NCI-H345 treated with DMSO at 0.1 percent for 48 hours (cell line): ENCODE measurements at regions not wholly inside any gene's neighbourhood (a gene's known extent, or its start where the extent isn't known, plus 50 kb on each side); places are given as distances from the start of the nearest gene placed in this dataset.
A peak's percentile ranks its signal among the peaks of the same experiment; 100 is the strongest.
"Not testable (repeated sequence)": the region's sequence is repeated elsewhere in the genome, so short reads cannot be mapped to it uniquely, and the experiment has no call there.

ENCODE experiments used
- DNase-seq: peaks from one replicate; lab custom pipeline; 2025; ENCODE audit not compliant: unreplicated experiment; lab: John Stamatoyannopoulos, UW

- no peak for DNase-seq
These were observed 67.0 kb downstream of the CHCHD4 start for GRCh38 chr3:14057701-14058100.

- DNase-seq: no peak
These were observed 76.8 kb downstream of the CHCHD4 start for GRCh38 chr3:14047841-14048240.

DNA sequence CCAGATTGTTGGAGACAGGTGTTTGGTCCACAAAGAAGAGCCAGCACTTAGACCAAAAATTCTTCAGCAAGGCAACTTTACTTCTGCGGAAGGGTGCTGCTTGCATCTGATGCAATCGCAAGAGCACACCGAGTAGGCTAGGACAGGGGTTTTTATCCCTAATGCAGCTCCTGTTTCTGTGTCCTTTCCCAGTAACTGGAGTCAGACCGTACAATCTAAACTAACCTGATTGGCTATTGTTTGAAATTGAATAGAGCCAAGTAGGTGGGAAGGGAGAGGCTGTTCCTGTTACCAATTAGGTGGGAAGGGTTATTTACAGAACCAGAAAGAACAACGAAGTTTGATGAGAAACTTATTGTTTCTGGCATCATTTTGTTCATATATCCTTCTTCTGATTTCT is 77.6 kb downstream of the CHCHD4 start:
- no peak for DNase-seq

- DNase-seq: no peak
These were observed 82.0 kb downstream of the CHCHD4 start for GRCh38 chr3:14042680-14043079.

DNA sequence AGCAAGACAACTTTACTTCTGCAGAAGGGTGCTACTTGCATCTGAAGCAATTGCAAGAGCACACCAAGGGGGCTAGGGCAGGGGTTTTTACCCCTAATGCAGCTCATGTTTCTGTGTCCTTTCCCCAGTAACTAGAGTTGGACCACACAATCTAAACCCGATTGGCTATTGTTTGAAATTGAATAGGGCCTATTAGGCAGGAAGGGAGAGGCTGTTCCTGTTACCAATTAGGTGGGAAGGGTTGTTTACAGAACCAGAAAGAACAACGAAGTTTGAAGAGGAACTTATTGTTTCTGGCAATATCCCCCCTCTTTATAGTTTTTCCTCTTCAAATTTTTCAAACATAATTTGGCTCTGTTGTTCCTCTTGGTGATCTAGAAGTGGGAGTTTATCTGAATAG is 85.5 kb downstream of the CHCHD4 start:
- DNase-seq: no peak

GRCh38 chr3:14037211-14037610 is 87.5 kb downstream of the CHCHD4 start:
- DNase-seq: no peak

DNA sequence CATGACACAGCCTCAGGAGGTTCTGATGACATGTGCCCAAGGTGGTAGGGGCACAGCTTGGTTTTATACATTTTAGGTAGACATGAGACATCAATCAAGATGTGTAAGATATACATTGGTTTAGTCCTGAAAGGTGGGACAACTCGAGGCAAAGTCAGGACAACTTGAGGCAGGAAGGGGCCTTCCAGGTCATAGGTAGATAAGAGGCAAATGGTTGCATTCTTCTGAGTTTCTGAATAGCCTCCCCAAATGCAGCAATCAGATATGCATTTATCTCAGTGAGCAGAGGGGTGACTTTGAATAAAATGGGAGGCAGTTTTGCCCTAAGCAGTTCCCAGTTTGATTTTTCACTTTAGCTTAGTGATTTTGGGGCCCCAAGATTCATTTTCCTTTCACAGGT is 91.6 kb downstream of the CHCHD4 start:
- DNase-seq: no peak

DNA sequence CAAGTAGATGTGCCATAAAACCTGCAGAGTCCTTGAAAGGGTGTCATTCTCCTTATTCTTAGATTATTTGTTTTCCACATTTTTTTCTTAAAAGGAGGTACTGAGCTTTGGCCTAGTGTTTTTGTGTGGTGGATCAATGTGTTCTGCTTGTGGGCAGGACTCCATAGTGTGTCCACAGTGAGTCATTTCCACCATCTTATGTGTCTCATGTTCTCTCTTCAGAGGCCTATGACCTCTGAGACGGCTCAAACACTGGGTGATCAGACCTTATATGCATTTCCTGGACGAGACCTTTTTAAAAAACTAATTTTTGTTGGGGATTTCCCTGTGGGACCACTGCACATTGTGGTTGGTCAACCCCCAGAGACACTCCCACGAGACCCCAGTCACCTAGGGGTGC is 93.4 kb downstream of the CHCHD4 start:
- DNase-seq: no peak

GRCh38 chr3:14029390-14029995 is 95.2 kb downstream of the CHCHD4 start:
- not testable (repeated sequence) for DNase-seq

DNA sequence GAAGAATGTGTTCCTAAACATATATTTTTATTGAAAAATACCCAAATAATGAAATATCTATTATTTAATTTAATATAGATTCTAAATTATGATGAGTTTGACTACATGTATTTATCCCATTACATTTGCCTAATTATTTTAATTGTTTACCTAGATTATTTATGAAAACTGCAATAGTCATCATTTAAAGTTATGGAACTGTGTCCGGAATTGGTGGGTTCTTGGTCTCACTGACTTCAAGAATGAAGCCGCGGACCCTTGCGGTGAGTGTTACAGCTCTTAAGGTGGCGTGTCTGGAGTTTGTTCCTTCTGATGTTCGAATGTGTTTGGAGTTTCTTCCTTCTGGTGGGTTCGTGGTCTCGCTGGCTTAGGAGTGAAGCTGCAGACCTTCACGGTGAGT is 96.5 kb downstream of the CHCHD4 start:
- DNase-seq: not testable (repeated sequence)

DNA sequence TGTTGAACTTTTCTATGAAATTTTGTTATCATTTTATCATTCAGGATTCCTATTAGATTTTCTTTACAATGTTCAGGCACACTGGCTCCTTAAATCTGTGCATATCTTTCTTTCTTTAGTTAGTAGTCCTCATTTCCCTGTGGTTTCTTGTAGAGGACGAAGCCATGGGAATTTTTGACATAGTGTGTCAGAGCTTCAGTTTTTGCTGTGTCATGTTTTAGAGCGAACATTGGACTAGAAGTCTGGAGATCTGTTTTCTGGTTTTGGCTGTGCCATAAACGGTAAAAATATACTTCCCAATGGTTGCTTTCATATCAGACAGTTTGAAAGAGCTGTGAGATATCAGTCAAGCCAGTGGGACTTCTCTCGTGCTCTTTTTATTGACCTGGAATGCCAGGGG is 105.2 kb downstream of the CHCHD4 start:
- no peak for DNase-seq

- DNase-seq: peak; percentile 25
These were observed 107.7 kb downstream of the CHCHD4 start for GRCh38 chr3:14016900-14017475.

DNA sequence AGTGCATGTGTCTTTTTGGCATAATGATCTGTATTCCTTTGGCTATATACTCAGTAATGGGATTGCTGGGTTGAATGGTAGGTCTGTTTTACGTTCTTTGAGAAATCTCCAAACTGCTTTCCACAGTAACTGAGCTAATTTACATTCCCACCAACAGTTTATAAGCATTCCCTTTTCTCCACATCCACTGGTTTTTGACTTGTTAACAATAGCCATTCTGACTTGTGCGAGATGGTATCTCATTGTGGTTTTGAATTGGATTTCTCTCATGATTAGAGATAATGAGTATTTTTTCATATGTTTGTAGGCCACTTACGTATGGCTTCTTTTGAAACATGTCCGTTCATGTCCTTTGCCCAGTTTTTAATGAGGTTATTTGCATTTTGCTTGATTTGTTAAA is 117.7 kb downstream of the CHCHD4 start:
- DNase-seq: no peak

DNA sequence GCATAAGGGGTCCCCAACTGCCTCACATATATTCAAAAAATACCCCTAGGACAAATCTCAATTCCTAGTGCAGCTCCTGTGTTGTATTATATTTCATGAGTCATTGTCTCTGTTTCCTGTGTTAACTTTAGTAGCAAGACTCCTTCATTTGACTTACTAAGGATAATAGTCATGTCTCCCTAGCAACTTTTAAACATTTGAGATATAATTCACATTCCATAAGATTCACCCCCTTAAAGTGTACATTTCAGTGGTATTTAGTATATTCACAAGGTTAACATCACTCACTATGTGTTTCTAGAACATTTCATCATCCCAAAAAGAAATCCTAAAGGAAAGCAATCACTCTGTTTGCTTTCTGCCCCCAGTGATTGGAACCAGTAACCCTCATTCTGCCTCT is 121.3 kb upstream of the WNT7A start:
- DNase-seq: no peak

DNA sequence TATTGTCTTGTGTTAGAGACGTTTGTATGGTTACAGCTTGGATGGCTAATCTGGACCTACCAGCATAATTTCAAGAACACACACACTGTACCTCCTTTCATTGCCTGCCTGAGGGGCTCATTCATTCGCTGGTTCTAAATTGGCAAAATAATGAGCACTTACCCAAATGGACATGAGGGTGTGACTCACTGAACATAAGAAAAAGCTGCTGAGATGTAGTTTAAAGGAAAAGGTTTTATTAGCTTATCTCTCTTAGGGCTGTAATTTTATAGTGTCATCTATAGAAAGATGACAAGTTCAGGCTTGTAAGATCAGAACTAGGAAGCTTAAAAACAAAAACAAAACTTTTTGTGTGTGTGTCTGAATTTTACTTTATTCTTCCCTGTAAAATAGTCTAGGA is 120.7 kb upstream of the WNT7A start:
- no peak for DNase-seq

- no peak for DNase-seq
These were observed 119.0 kb upstream of the WNT7A start for GRCh38 chr3:13998831-13999230.

- not testable (repeated sequence) for DNase-seq
These were observed 115.3 kb upstream of the WNT7A start for GRCh38 chr3:13995216-13995615.

- DNase-seq: not testable (repeated sequence)
These were observed 109.1 kb upstream of the WNT7A start for GRCh38 chr3:13988925-13989324.

DNA sequence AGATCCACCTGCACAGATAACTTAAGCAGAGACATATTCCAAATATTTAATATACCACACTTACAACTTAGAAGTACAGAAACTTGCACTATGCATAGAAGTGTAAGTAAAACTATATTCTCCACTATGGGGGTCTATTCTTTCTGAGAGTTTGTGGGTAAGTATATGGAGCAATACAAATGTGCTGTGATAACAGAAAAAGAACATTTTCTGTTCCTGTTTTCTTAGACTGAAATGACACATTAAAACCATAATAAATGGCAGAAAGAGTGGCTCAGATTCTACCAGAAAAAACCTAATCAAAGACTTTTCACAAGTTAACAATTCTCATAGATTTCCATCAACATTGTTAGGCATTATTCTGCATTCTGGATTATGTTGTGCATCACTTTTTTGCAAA is 96.6 kb upstream of the WNT7A start:
- no peak for DNase-seq

DNA sequence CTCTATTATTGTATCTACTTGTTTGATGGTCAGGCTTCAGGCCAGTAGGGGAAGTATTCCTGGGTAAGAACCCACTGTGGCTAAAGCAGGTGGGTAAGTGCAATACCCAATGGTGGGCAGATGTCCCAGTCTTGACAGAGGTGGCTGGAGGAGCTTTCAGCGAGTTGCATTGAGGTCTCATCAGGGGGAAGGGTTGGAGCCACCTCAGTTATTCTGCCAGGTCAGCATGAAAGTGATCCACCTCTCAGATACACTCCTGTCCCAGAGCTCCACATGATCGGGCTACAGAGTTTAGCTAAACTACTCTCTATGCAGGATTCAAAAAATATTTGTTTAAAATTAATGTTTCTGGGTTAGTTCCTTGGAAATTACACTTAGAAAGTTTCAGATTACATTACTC is 95.8 kb upstream of the WNT7A start:
- DNase-seq: no peak

DNA sequence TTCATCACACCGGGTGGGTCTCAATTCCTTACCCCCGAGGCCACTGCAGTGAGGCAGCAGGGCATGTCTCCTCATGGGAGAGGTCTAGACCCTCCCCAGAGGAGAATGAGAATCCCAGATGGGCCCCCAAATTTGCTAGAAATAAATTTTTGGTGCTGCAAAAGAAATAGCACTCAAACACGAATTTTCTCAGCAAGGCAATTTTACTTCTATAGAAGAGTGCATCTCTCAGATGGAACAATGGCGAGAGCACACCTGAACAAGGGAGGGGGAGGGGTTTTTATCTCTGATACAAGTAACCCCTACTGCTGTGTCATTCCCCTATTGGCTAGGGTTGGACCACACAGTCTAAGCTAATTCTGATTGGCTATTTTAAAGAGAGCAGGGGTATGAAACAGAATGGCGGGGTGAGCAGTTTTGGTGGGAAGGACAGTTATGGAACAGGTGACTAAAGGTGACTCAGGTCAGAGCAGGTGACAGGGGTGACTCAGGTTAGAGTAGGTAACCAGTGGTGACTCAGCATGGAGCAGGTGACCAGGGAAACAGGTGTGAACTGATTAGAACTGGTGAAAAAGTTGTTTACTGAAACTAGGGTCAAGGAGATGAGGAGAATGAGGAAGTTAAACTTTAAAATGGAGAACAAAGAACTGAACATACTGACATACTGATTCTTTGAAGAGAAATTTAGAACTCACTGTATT is 93.0 kb upstream of the WNT7A start:
- no peak for DNase-seq

DNA sequence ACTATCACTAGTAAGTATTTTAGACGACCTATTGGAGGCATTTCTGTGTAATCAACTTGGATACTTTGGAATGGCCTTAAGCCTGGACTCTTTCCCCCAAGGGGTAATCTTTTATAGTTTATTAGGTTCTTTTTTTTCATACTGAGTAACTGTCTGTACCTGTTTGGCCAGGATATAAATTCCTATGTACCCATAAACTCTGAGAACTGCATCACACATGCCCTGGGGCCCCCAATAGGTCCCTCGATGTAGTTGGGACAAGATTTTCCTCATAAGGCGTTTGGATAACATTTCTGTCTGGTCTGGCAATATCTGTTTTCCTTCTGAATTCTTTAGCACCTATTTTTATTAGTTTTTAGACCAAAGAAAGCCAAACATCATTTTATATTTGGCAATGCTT is 86.4 kb upstream of the WNT7A start:
- DNase-seq: no peak
